Fibroblast of lung (primary cell): ENCODE measurements at regions not wholly inside any gene's neighbourhood (a gene's known extent, or its start where the extent isn't known, plus 50 kb on each side); places are given as distances from the start of the nearest gene placed in this dataset.
"Not testable (repeated sequence)": the region's sequence is repeated elsewhere in the genome, so short reads cannot be mapped to it uniquely, and the experiment has no call there.

Experiments
- DNase-seq, 2 donors: peaks; one replicate each; pipeline versions ENCODE4 v3.0.0 to v3.0.0-alpha.2; 2010; ENCODE audit warnings: low read depth in 2 of 2
- H2AFZ ChIP-seq: 2 replicates; pipeline ENCODE4 v1.5.1; 2012; ENCODE audit warnings: low read length, control low read depth, inconsistent platforms
- H3K27ac ChIP-seq: 2 replicates; pipeline ENCODE4 v1.5.1; 2011; ENCODE audit warnings: low read length, control low read depth; ENCODE audit not compliant: insufficient read depth
- H3K27me3 ChIP-seq: 2 replicates; pipeline ENCODE4 v1.5.1; 2011; ENCODE audit warnings: mild to moderate bottlenecking, low read length; ENCODE audit not compliant: control insufficient read depth, insufficient read depth
- H3K36me3 ChIP-seq: 2 replicates; pipeline ENCODE4 v1.5.1; 2011; ENCODE audit warnings: low read length; ENCODE audit not compliant: control insufficient read depth, insufficient read depth
- H3K4me1 ChIP-seq: 2 replicates; pipeline ENCODE4 v1.5.1; 2011; ENCODE audit warnings: low read length; ENCODE audit not compliant: control insufficient read depth, insufficient read depth; ENCODE audit errors: extremely low read depth
- H3K4me2 ChIP-seq: 2 replicates; pipeline ENCODE4 v1.5.1; 2011; ENCODE audit warnings: low read length, control low read depth; ENCODE audit not compliant: insufficient read depth; ENCODE audit errors: extremely low read depth
- H3K4me3 ChIP-seq, 4 experiments: fragments of 200-600 bp in 1 of 4; sonication (generic) in 1 of 4; replicated peaks in 1 of 4; 2 replicates each; pipeline ENCODE4 v1.5.1; 2011 to 2016; ENCODE audit warnings: low read length in 4 of 4, low read depth in 3 of 4, mild to moderate bottlenecking in 3 of 4, control low read depth in 2 of 4, inconsistent platforms in 1 of 4, mixed read lengths in 1 of 4; ENCODE audit not compliant: insufficient read depth in 1 of 4; ENCODE audit errors: control extremely low read depth in 1 of 4
- H3K79me2 ChIP-seq: 2 replicates; pipeline ENCODE4 v1.5.1; 2012; ENCODE audit warnings: mild to moderate bottlenecking, low read length, inconsistent platforms; ENCODE audit not compliant: control insufficient read depth, insufficient read depth
- H3K9ac ChIP-seq: 2 replicates; pipeline ENCODE4 v1.5.1; 2011; ENCODE audit warnings: mild to moderate bottlenecking, low read length, control low read depth; ENCODE audit not compliant: insufficient read depth
- H3K9me3 ChIP-seq: 2 replicates; pipeline ENCODE4 v1.5.1; 2012; ENCODE audit warnings: low read depth, low read length; ENCODE audit not compliant: control insufficient read depth, insufficient read depth
- H4K20me1 ChIP-seq: 2 replicates; pipeline ENCODE4 v1.5.1; 2011; ENCODE audit warnings: low read length; ENCODE audit not compliant: control insufficient read depth, insufficient read depth; ENCODE audit errors: extremely low read depth
- CTCF ChIP-seq, 2 donors: IDR thresholded peaks in 1 of 2; conservative IDR thresholded peaks in 1 of 2; 1 replicate in 1 of 2; 2 replicates in 1 of 2; pipeline ENCODE4 v1.5.1; 2011 to 2012; ENCODE audit warnings: low read length in 2 of 2, control low read depth in 1 of 2, inconsistent platforms in 1 of 2, low read depth in 1 of 2, mild to moderate bottlenecking in 1 of 2
- EZH2 ChIP-seq: IDR thresholded peaks from 2 replicates; pipeline ENCODE4 v1.5.1; 2012; ENCODE audit warnings: low read length, control low read depth, mild to moderate bottlenecking; ENCODE audit errors: missing control alignments

GRCh38 chr6:144568241-144568640 is 283.1 kb downstream of the UTRN start:
- H3K4me1 ChIP-seq = no peaks in the 10 kb centered on the region
- H2AFZ ChIP-seq = no peak overlapping the region
- H3K36me3 ChIP-seq = no peaks in the 10 kb centered on the region
- no peak overlapping the region for H3K27ac ChIP-seq
- no peaks in the 10 kb centered on the region for H3K27me3 ChIP-seq
- no peak overlapping the region for H3K4me3 ChIP-seq
- no peak overlapping the region for H3K9ac ChIP-seq
- no peaks in the 10 kb centered on the region for H3K79me2 ChIP-seq
- no peaks in the 10 kb centered on the region for H3K9me3 ChIP-seq
- TF ChIP-seq CTCF (conservative IDR thresholded peaks at IDR 0.05 in 1 of 2, IDR thresholded peaks at IDR 0.05 in 1 of 2; ENCODE audit: low read depth in 1 of 2, low read length in 2 of 2) (no peak), EZH2 (no peak)
- H4K20me1 ChIP-seq = no peaks in the 10 kb centered on the region
- no peak overlapping the region for H3K4me2 ChIP-seq
- peak in 1 of 2 donors; percentile 63 for DNase-seq

- not testable (repeated sequence) for H3K36me3 ChIP-seq, H3K79me2 ChIP-seq, H3K4me3 ChIP-seq, H3K27ac ChIP-seq, H3K4me2 ChIP-seq, H3K4me1 ChIP-seq, H3K9ac ChIP-seq, H4K20me1 ChIP-seq, H2AFZ ChIP-seq, H3K27me3 ChIP-seq, H3K9me3 ChIP-seq, DNase-seq
Observed at GRCh38 chr6:144572541-144572940, 287.4 kb downstream of the UTRN start.

GRCh38 chr6:144574796-144575195 is 289.7 kb downstream of the UTRN start:
- no peak overlapping the region for H3K4me2 ChIP-seq
- no peaks in the 10 kb centered on the region for H3K4me1 ChIP-seq
- H3K79me2 ChIP-seq = no peaks in the 10 kb centered on the region
- DNase-seq = peak in 1 of 2 donors; percentile 13
- no peaks in the 10 kb centered on the region for H3K9me3 ChIP-seq
- H3K27ac ChIP-seq = no peak overlapping the region
- TF ChIP-seq CTCF (conservative IDR thresholded peaks at IDR 0.05 in 1 of 2, IDR thresholded peaks at IDR 0.05 in 1 of 2; ENCODE audit: low read depth in 1 of 2, low read length in 2 of 2) (no peak), EZH2 (no peak)
- H2AFZ ChIP-seq = no peak overlapping the region
- H3K27me3 ChIP-seq = no peaks in the 10 kb centered on the region
- H3K9ac ChIP-seq = no peak overlapping the region
- no peak overlapping the region for H3K4me3 ChIP-seq
- no peaks in the 10 kb centered on the region for H4K20me1 ChIP-seq
- H3K36me3 ChIP-seq = no peaks in the 10 kb centered on the region

- no peaks in the 10 kb centered on the region for H3K79me2 ChIP-seq
- peaks cover 3% of the 10 kb centered on the region for H3K4me1 ChIP-seq
- DNase-seq = no peak
- no peak overlapping the region for H3K9ac ChIP-seq
- H4K20me1 ChIP-seq = no peaks in the 10 kb centered on the region
- no peak overlapping the region for H3K27ac ChIP-seq
- H3K9me3 ChIP-seq = no peaks in the 10 kb centered on the region
- no peaks in the 10 kb centered on the region for H3K36me3 ChIP-seq
- H3K4me2 ChIP-seq = no peak overlapping the region
- no peak for TF ChIP-seq EZH2
- TF ChIP-seq CTCF (conservative IDR thresholded peaks at IDR 0.05 in 1 of 2, IDR thresholded peaks at IDR 0.05 in 1 of 2; ENCODE audit: low read depth in 1 of 2, low read length in 2 of 2) = no peak
- H3K4me3 ChIP-seq = no peak overlapping the region
- no peak overlapping the region for H2AFZ ChIP-seq
- no peaks in the 10 kb centered on the region for H3K27me3 ChIP-seq
Observed at GRCh38 chr6:144575327-144575726, 290.2 kb downstream of the UTRN start.
